Gastroesophageal sphincter (tissue), 3 donors: ENCODE measurements at regions not wholly inside any gene's neighbourhood (a gene's known extent, or its start where the extent isn't known, plus 50 kb on each side); places are given as distances from the start of the nearest gene placed in this dataset.

Experiments used
- CTCF ChIP-seq, 4 experiments: fragments of 200-600 bp in 2 of 4; fragments of 450-650 bp in 2 of 4; sonication (generic) in 1 of 4; IDR thresholded peaks; one replicate each; pipeline ENCODE4 v1.5.1; 2017 to 2019; ENCODE audit warnings: antibody characterized with exemption in 4 of 4, mild to moderate bottlenecking in 2 of 4, moderate library complexity in 2 of 4
- POLR2A ChIP-seq, 2 donors: fragments of 450-650 bp; IDR thresholded peaks; one replicate each; pipeline ENCODE4 v1.6.1; 2017; ENCODE audit warnings: antibody characterized with exemption in 2 of 2, mild to moderate bottlenecking in 2 of 2, moderate library complexity in 1 of 2
- POLR2AphosphoS5 ChIP-seq: sonication (generic); formaldehyde crosslinking; IDR thresholded peaks from one replicate; pipeline ENCODE4 v1.6.1; 2017; ENCODE audit warnings: antibody characterized with exemption

- no peak for TF ChIP-seq POLR2A (IDR thresholded peaks at IDR 0.05)
- TF ChIP-seq POLR2AphosphoS5, result no peak
- no peak for TF ChIP-seq CTCF (IDR thresholded peaks at IDR 0.05)
Measured at GRCh38 chr21:33155005-33155404, 74.7 kb upstream of the IFNAR2 start.
